Naive thymus-derived CD4-positive, alpha-beta T cell (primary cell): ENCODE measurements at regions not wholly inside any gene's neighbourhood (a gene's known extent, or its start where the extent isn't known, plus 50 kb on each side); places are given as distances from the start of the nearest gene placed in this dataset.

Source experiments
- ATAC-seq: fragments of 150-1000 bp; cut with Tn5 transposase; 2 replicates; pipeline ENCODE4 v1.10.0; 2021; ENCODE audit warnings: mild to moderate bottlenecking, moderate library complexity
- CTCF ChIA-PET: fragments of 350-600 bp; sonication (Branson Sonifier 250); formaldehyde crosslinking; loops from one replicate; lab custom pipeline; 2021; ENCODE audit warnings: antibody characterized with exemption; lab: Charles Lee
- POLR2A ChIA-PET: fragments of 350-600 bp; sonication (Branson Sonifier 250); formaldehyde crosslinking; loops from one replicate; lab custom pipeline; 2021; ENCODE audit warnings: antibody characterized with exemption, inconsistent platforms; lab: Charles Lee
- DNase-seq, 9 donors: peaks; one replicate each; pipeline versions ENCODE4 v3.0.0 to v3.0.0-alpha.2; 2020 to 2022; ENCODE audit warnings: mixed read lengths in 1 of 9
- H3K27ac ChIP-seq: one replicate; pipeline ENCODE4 v1.7.0; 2013; ENCODE audit warnings: mild to moderate bottlenecking, low read depth, low read length, moderate library complexity
- H3K27me3 ChIP-seq, 2 donors: one replicate each; pipeline ENCODE4 v1.7.0; 2013; ENCODE audit warnings: low read length in 2 of 2, mild to moderate bottlenecking in 2 of 2, moderate library complexity in 2 of 2; ENCODE audit not compliant: control insufficient read depth in 2 of 2, insufficient read depth in 2 of 2
- H3K36me3 ChIP-seq, 3 experiments: 1 replicate in 2 of 3; 2 replicates in 1 of 3; pipeline ENCODE4 v1.7.0; 2013; ENCODE audit warnings: low read length in 3 of 3, mild to moderate bottlenecking in 3 of 3, moderate library complexity in 1 of 3; ENCODE audit not compliant: insufficient read depth in 3 of 3, control insufficient read depth in 2 of 3
- H3K4me1 ChIP-seq, 2 donors: one replicate each; pipeline ENCODE4 v1.7.0; 2013; ENCODE audit warnings: low read length in 2 of 2, mild to moderate bottlenecking in 2 of 2, moderate library complexity in 1 of 2; ENCODE audit not compliant: control insufficient read depth in 2 of 2, insufficient read depth in 2 of 2
- H3K4me3 ChIP-seq: 2 replicates; pipeline ENCODE4 v1.7.0; 2013; ENCODE audit warnings: mild to moderate bottlenecking, low read length
- H3K9me3 ChIP-seq, 3 experiments: 1 replicate in 2 of 3; 2 replicates in 1 of 3; pipeline ENCODE4 v1.7.0; 2013; ENCODE audit warnings: low read length in 3 of 3; ENCODE audit not compliant: control insufficient read depth in 2 of 3
- H3K27ac Mint-ChIP-seq, 9 donors: one replicate each; pipeline ENCODE4 v1.8.0; 2020 to 2022; ENCODE audit warnings: mixed read lengths in 9 of 9, mild to moderate bottlenecking in 8 of 9, moderate library complexity in 5 of 9, inconsistent platforms in 2 of 9
- H3K27me3 Mint-ChIP-seq, 5 donors: one replicate each; pipeline ENCODE4 v1.8.0; 2021 to 2022; ENCODE audit warnings: mixed read lengths in 5 of 5, mild to moderate bottlenecking in 1 of 5
- H3K36me3 Mint-ChIP-seq, 5 donors: one replicate each; pipeline ENCODE4 v1.8.0; 2020 to 2022; ENCODE audit warnings: mixed read lengths in 5 of 5, mild to moderate bottlenecking in 3 of 5, inconsistent platforms in 1 of 5
- H3K4me1 Mint-ChIP-seq, 7 donors: one replicate each; pipeline ENCODE4 v1.8.0; 2020 to 2022; ENCODE audit warnings: mixed read lengths in 7 of 7, mild to moderate bottlenecking in 3 of 7, inconsistent platforms in 1 of 7
- H3K4me3 Mint-ChIP-seq, 10 donors: one replicate each; pipeline ENCODE4 v1.8.0; 2020 to 2022; ENCODE audit warnings: mild to moderate bottlenecking in 10 of 10, mixed read lengths in 10 of 10, moderate library complexity in 6 of 10, inconsistent platforms in 2 of 10
- H3K9me3 Mint-ChIP-seq, 11 donors: one replicate each; pipeline ENCODE4 v1.8.0; 2020 to 2022; ENCODE audit warnings: mixed read lengths in 11 of 11, mild to moderate bottlenecking in 4 of 11, inconsistent platforms in 1 of 11, moderate library complexity in 1 of 11
- intact Hi-C, 2 donors: fragments of 100-400 bp; cut with micrococcal nuclease; formaldehyde crosslinking; loops; one replicate each; pipeline ENCODE4 v1.15.1; 2023

- Mint-ChIP-seq H3K27me3 (no peaks in the 10 kb centered on the region), H3K27ac (no peak overlapping the region), H3K4me3 (no peak overlapping the region), H3K9me3 (peaks cover 0 to 4% (median 0%) of the 10 kb centered on the region in 11 donors), H3K36me3 (no peaks in the 10 kb centered on the region), H3K4me1 (no peaks in the 10 kb centered on the region)
- DNase-seq (no peak), ATAC-seq (no peak)
- POLR2A ChIA-PET = no interaction called here
- Histone ChIP-seq H3K4me3 (no peak overlapping the region), H3K27ac (no peak overlapping the region), H3K36me3 (no peaks in the 10 kb centered on the region), H3K9me3 (no peaks in the 10 kb centered on the region), H3K27me3 (no peaks in the 10 kb centered on the region), H3K4me1 (no peaks in the 10 kb centered on the region)
- CTCF ChIA-PET = no interaction called here
- intact Hi-C loops = no loop called here
Observed at GRCh38 chr7:47170516-47170915, 411.4 kb downstream of the TNS3 start.

- H3K9me3 ChIP-seq = no peaks in the 10 kb centered on the region
- intact Hi-C loops = no loop called here
- no peaks in the 10 kb centered on the region for H3K4me1 Mint-ChIP-seq
- no peak overlapping the region for H3K27ac Mint-ChIP-seq
- H3K27me3 ChIP-seq = no peaks in the 10 kb centered on the region
- no peak overlapping the region for H3K4me3 ChIP-seq
- peaks cover 0 to 6% (median 0%) of the 10 kb centered on the region in 11 donors for H3K9me3 Mint-ChIP-seq
- DNase-seq = no peak
- no peak for ATAC-seq
- no peak overlapping the region for H3K4me3 Mint-ChIP-seq
- H3K4me1 ChIP-seq = no peaks in the 10 kb centered on the region
- H3K27ac ChIP-seq = no peak overlapping the region
- ChIA-PET CTCF (no interaction called here), POLR2A (no interaction called here)
- peaks cover 0 to 6% (median 0%) of the 10 kb centered on the region in 5 donors for H3K27me3 Mint-ChIP-seq
- H3K36me3 Mint-ChIP-seq = no peaks in the 10 kb centered on the region
- H3K36me3 ChIP-seq = no peaks in the 10 kb centered on the region
Observed at GRCh38 chr7:47154791-47155190, 427.1 kb downstream of the TNS3 start.

- no peaks in the 10 kb centered on the region for H3K9me3 ChIP-seq
- intact Hi-C loops = no loop called here
- H3K36me3 ChIP-seq = no peaks in the 10 kb centered on the region
- peaks cover 0 to 8% (median 0%) of the 10 kb centered on the region in 5 donors for H3K27me3 Mint-ChIP-seq
- CTCF ChIA-PET = no interaction called here
- ATAC-seq (no peak), DNase-seq (no peak)
- no peak overlapping the region for H3K27ac ChIP-seq
- no peak overlapping the region for H3K4me3 ChIP-seq
- H3K4me1 Mint-ChIP-seq = peaks cover 0 to 2% (median 0%) of the 10 kb centered on the region in 7 donors
- no peaks in the 10 kb centered on the region for H3K36me3 Mint-ChIP-seq
- peaks cover 0 to 4% (median 0%) of the 10 kb centered on the region in 11 donors for H3K9me3 Mint-ChIP-seq
- no peak overlapping the region for H3K4me3 Mint-ChIP-seq
- H3K4me1 ChIP-seq = no peaks in the 10 kb centered on the region
- no peaks in the 10 kb centered on the region for H3K27me3 ChIP-seq
- H3K27ac Mint-ChIP-seq = no peak overlapping the region
- POLR2A ChIA-PET = no interaction called here
Observed at GRCh38 chr7:47153576-47153975, 428.3 kb downstream of the TNS3 start.

- Histone ChIP-seq H3K27me3 (no peaks in the 10 kb centered on the region), H3K4me1 (no peaks in the 10 kb centered on the region), H3K9me3 (no peaks in the 10 kb centered on the region), H3K4me3 (no peak overlapping the region), H3K36me3 (no peaks in the 10 kb centered on the region), H3K27ac (no peak overlapping the region)
- ChIA-PET POLR2A (no interaction called here), CTCF (no interaction called here)
- Mint-ChIP-seq H3K9me3 (peaks cover 0 to 3% (median 0%) of the 10 kb centered on the region in 11 donors), H3K4me1 (peaks cover 0 to 2% (median 0%) of the 10 kb centered on the region in 7 donors), H3K27me3 (peaks cover 0 to 8% (median 0%) of the 10 kb centered on the region in 5 donors), H3K27ac (no peak overlapping the region), H3K4me3 (no peak overlapping the region), H3K36me3 (no peaks in the 10 kb centered on the region)
- no peak for DNase-seq
- ATAC-seq = no peak
- intact Hi-C loops = no loop called here
Observed at GRCh38 chr7:47153058-47153457, 428.9 kb downstream of the TNS3 start.

GRCh38 chr7:47152307-47152706 is 429.6 kb downstream of the TNS3 start:
- peaks cover 0 to 3% (median 0%) of the 10 kb centered on the region in 11 donors for H3K9me3 Mint-ChIP-seq
- H3K9me3 ChIP-seq = no peaks in the 10 kb centered on the region
- intact Hi-C loops = no loop called here

GRCh38 chr7:47150497-47151260 is 431.2 kb downstream of the TNS3 start:
- no peak for DNase-seq
- Mint-ChIP-seq H3K9me3 (peaks cover 0 to 3% (median 0%) of the 10 kb centered on the region in 11 donors), H3K4me3 (no peak overlapping the region), H3K27ac (no peak overlapping the region), H3K36me3 (no peaks in the 10 kb centered on the region), H3K4me1 (peaks cover 0 to 2% (median 0%) of the 10 kb centered on the region in 7 donors), H3K27me3 (peaks cover 0 to 8% (median 6%) of the 10 kb centered on the region in 5 donors)
- Histone ChIP-seq H3K9me3 (no peaks in the 10 kb centered on the region), H3K27me3 (no peaks in the 10 kb centered on the region), H3K4me1 (no peaks in the 10 kb centered on the region), H3K27ac (no peak overlapping the region), H3K4me3 (no peak overlapping the region), H3K36me3 (no peaks in the 10 kb centered on the region)
- intact Hi-C loops = no loop called here
- ChIA-PET POLR2A (no interaction called here), CTCF (no interaction called here)
- no peak for ATAC-seq

More at GRCh38 chr7:47152307-47152706, 429.6 kb downstream of the TNS3 start:
- POLR2A ChIA-PET = no interaction called here
- no peak for ATAC-seq
- Mint-ChIP-seq H3K27ac (no peak overlapping the region), H3K4me3 (no peak overlapping the region), H3K4me1 (peaks cover 0 to 2% (median 0%) of the 10 kb centered on the region in 7 donors), H3K36me3 (no peaks in the 10 kb centered on the region), H3K27me3 (peaks cover 0 to 8% (median 0%) of the 10 kb centered on the region in 5 donors)
- CTCF ChIA-PET = no interaction called here
- no peak for DNase-seq
- Histone ChIP-seq H3K27ac (no peak overlapping the region), H3K4me3 (no peak overlapping the region), H3K27me3 (no peaks in the 10 kb centered on the region), H3K36me3 (no peaks in the 10 kb centered on the region), H3K4me1 (no peaks in the 10 kb centered on the region)

GRCh38 chr7:47149971-47150370 is 431.9 kb downstream of the TNS3 start:
- no peaks in the 10 kb centered on the region for H3K9me3 ChIP-seq
- no peaks in the 10 kb centered on the region for H3K36me3 Mint-ChIP-seq
- CTCF ChIA-PET = no interaction called here
- peaks cover 0 to 8% (median 6%) of the 10 kb centered on the region in 5 donors for H3K27me3 Mint-ChIP-seq
- H3K27me3 ChIP-seq = no peaks in the 10 kb centered on the region
- H3K4me1 Mint-ChIP-seq = peaks cover 0 to 2% (median 0%) of the 10 kb centered on the region in 7 donors
- H3K27ac ChIP-seq = no peak overlapping the region
- peaks cover 0 to 4% (median 0%) of the 10 kb centered on the region in 11 donors for H3K9me3 Mint-ChIP-seq
- ATAC-seq = no peak
- intact Hi-C loops = no loop called here
- H3K36me3 ChIP-seq = no peaks in the 10 kb centered on the region
- no peaks in the 10 kb centered on the region for H3K4me1 ChIP-seq
- H3K27ac Mint-ChIP-seq = no peak overlapping the region
- DNase-seq = no peak
- POLR2A ChIA-PET = no interaction called here
- H3K4me3 Mint-ChIP-seq = no peak overlapping the region
- no peak overlapping the region for H3K4me3 ChIP-seq
